KMS-11 (cell line): ENCODE measurements at regions not wholly inside any gene's neighbourhood (a gene's known extent, or its start where the extent isn't known, plus 50 kb on each side); places are given as distances from the start of the nearest gene placed in this dataset.

ENCODE experiments used
- H2AFZ ChIP-seq: fragments of 200-600 bp; sonication (generic); 2 replicates; pipeline ENCODE4 v1.6.1; 2016; ENCODE audit warnings: antibody characterized with exemption, mixed run types, low read depth
- H3K27ac ChIP-seq: fragments of 200-600 bp; sonication (generic); 2 replicates; pipeline ENCODE4 v1.6.1; 2016; ENCODE audit warnings: mild to moderate bottlenecking, mixed run types
- H3K27me3 ChIP-seq: fragments of 200-600 bp; sonication (generic); 2 replicates; pipeline ENCODE4 v1.6.1; 2017; ENCODE audit warnings: mild to moderate bottlenecking, low read depth, mixed run types, moderate library complexity; ENCODE audit not compliant: insufficient read depth
- H3K36me3 ChIP-seq: fragments of 200-600 bp; sonication (generic); 2 replicates; pipeline ENCODE4 v1.6.1; 2017; ENCODE audit warnings: mild to moderate bottlenecking, mixed run types; ENCODE audit not compliant: insufficient read depth
- H3K4me1 ChIP-seq: fragments of 200-600 bp; sonication (generic); 2 replicates; pipeline ENCODE4 v1.6.1; 2016; ENCODE audit warnings: mild to moderate bottlenecking, low read depth, mixed run types; ENCODE audit not compliant: poor library complexity, severe bottlenecking
- H3K4me2 ChIP-seq: fragments of 200-600 bp; sonication (generic); 2 replicates; pipeline ENCODE4 v1.7.0; 2016; ENCODE audit warnings: mild to moderate bottlenecking, mixed run types
- H3K4me3 ChIP-seq: fragments of 200-600 bp; sonication (generic); IDR thresholded peaks from 2 replicates; pipeline ENCODE4 v1.6.1; 2017; ENCODE audit warnings: low read depth, low read length, mixed read lengths; ENCODE audit not compliant: insufficient read depth
- H3K79me2 ChIP-seq: fragments of 200-600 bp; sonication (generic); 2 replicates; pipeline ENCODE4 v1.6.1; 2016; ENCODE audit warnings: low read depth, mixed run types; ENCODE audit not compliant: insufficient read depth
- H3K9ac ChIP-seq: fragments of 200-600 bp; sonication (generic); 2 replicates; pipeline ENCODE4 v1.6.1; 2016; ENCODE audit warnings: mild to moderate bottlenecking, mixed run types
- H4K20me1 ChIP-seq: fragments of 200-600 bp; sonication (generic); 2 replicates; pipeline ENCODE4 v1.6.1; 2016; ENCODE audit warnings: mild to moderate bottlenecking, mixed run types; ENCODE audit not compliant: insufficient read depth
- CTCF ChIP-seq: fragments of 200-600 bp; sonication (generic); conservative IDR thresholded peaks from 2 replicates; pipeline ENCODE4 v1.6.1; 2017; ENCODE audit warnings: low read depth, mild to moderate bottlenecking, antibody characterized with exemption, low read length, moderate library complexity, mixed read lengths

GRCh38 chr1:5812295-5812694 lies 179.9 kb downstream of the NPHP4 start:
- H3K79me2 ChIP-seq: no peaks in the 10 kb centered on the region
- no peak overlapping the region for H3K4me2 ChIP-seq
- H3K4me3 ChIP-seq: no peak overlapping the region
- H2AFZ ChIP-seq: no peak overlapping the region
- H3K27me3 ChIP-seq: peaks cover 58% of the 10 kb centered on the region; the same call in 1 of the 2 replicates
- H3K4me1 ChIP-seq: no peaks in the 10 kb centered on the region
- no peaks in the 10 kb centered on the region for H3K36me3 ChIP-seq
- H3K27ac ChIP-seq: no peak overlapping the region
- no peaks in the 10 kb centered on the region for H4K20me1 ChIP-seq
- no peak overlapping the region for H3K9ac ChIP-seq
- TF ChIP-seq CTCF: no peak

GRCh38 chr1:5811419-5811818 lies 180.8 kb downstream of the NPHP4 start:
- H3K27me3 ChIP-seq: peaks cover 64% of the 10 kb centered on the region; the same call in 1 of the 2 replicates
- H3K4me1 ChIP-seq: no peaks in the 10 kb centered on the region
- no peak for TF ChIP-seq CTCF
- no peak overlapping the region for H3K4me2 ChIP-seq
- no peak overlapping the region for H2AFZ ChIP-seq
- H3K36me3 ChIP-seq: no peaks in the 10 kb centered on the region
- no peak overlapping the region for H3K4me3 ChIP-seq
- no peaks in the 10 kb centered on the region for H4K20me1 ChIP-seq
- no peak overlapping the region for H3K9ac ChIP-seq
- no peak overlapping the region for H3K27ac ChIP-seq
- H3K79me2 ChIP-seq: no peaks in the 10 kb centered on the region

GRCh38 chr1:5810553-5811270 lies 181.5 kb downstream of the NPHP4 start:
- H3K79me2 ChIP-seq: no peaks in the 10 kb centered on the region
- no peak overlapping the region for H3K4me2 ChIP-seq
- H3K4me3 ChIP-seq: no peak overlapping the region
- TF ChIP-seq CTCF: no peak
- H4K20me1 ChIP-seq: no peaks in the 10 kb centered on the region
- peaks cover 70% of the 10 kb centered on the region; the same call in 1 of the 2 replicates for H3K27me3 ChIP-seq
- H3K36me3 ChIP-seq: no peaks in the 10 kb centered on the region
- no peak overlapping the region for H3K9ac ChIP-seq
- H2AFZ ChIP-seq: no peak overlapping the region
- H3K27ac ChIP-seq: no peak overlapping the region
- no peaks in the 10 kb centered on the region for H3K4me1 ChIP-seq

- H3K4me3 ChIP-seq: no peak overlapping the region
- H4K20me1 ChIP-seq: no peaks in the 10 kb centered on the region
- H3K27me3 ChIP-seq: peaks cover 64% of the 10 kb centered on the region; the same call in 1 of the 2 replicates
- no peaks in the 10 kb centered on the region for H3K4me1 ChIP-seq
- H2AFZ ChIP-seq: no peak overlapping the region
- H3K79me2 ChIP-seq: no peaks in the 10 kb centered on the region
- H3K27ac ChIP-seq: no peak overlapping the region
- H3K4me2 ChIP-seq: no peak overlapping the region
- no peaks in the 10 kb centered on the region for H3K36me3 ChIP-seq
- H3K9ac ChIP-seq: no peak overlapping the region
- TF ChIP-seq CTCF: no peak
These were observed 182.1 kb downstream of the NPHP4 start for GRCh38 chr1:5810131-5810530.
